H1 (cell line): ENCODE measurements at regions not wholly inside any gene's neighbourhood (a gene's known extent, or its start where the extent isn't known, plus 50 kb on each side); places are given as distances from the start of the nearest gene placed in this dataset.

Experiments
- CTCF ChIA-PET: fragments of 300-600 bp; sonication (Branson Sonifier 250); formaldehyde crosslinking; loops from one replicate; lab custom pipeline; 2021; ENCODE audit not compliant: partially characterized antibody; lab: Charles Lee
- POLR2A ChIA-PET: fragments of 300-600 bp; sonication (Branson Sonifier 250); formaldehyde crosslinking; loops from one replicate; lab custom pipeline; 2021; ENCODE audit warnings: inconsistent platforms; ENCODE audit not compliant: partially characterized antibody; lab: Charles Lee
- DNase-seq, 2 experiments: peaks; one replicate each; pipeline versions ENCODE4 v3.0.0 to v3.0.0-alpha.2; 2010 to 2022; ENCODE audit warnings: low spot score in 2 of 2, low read depth in 1 of 2, mixed read lengths in 1 of 2
- FAIRE-seq: peaks from 2 replicates; lab custom pipeline; 2011; peaks lifted over from hg19 to GRCh38; lab: Jason Lieb, UNC
- H2AFZ ChIP-seq: 2 replicates; pipeline ENCODE4 v1.8.1; 2012; ENCODE audit warnings: low read length, inconsistent platforms
- H2AK5ac ChIP-seq: 2 replicates; pipeline ENCODE4 v1.6.1; 2013; ENCODE audit warnings: low read depth, low read length
- H2BK120ac ChIP-seq: replicated peaks from 2 replicates; pipeline ENCODE3; 2013; ENCODE audit warnings: low read depth, low read length, inconsistent platforms
- H2BK12ac ChIP-seq: 2 replicates; pipeline ENCODE4 v1.6.1; 2013; ENCODE audit warnings: low read depth, low read length
- H2BK15ac ChIP-seq: 2 replicates; pipeline ENCODE4 v1.6.1; 2013; ENCODE audit warnings: low read length
- H2BK20ac ChIP-seq: 2 replicates; pipeline ENCODE4 v1.6.1; 2013; ENCODE audit warnings: low read length
- H2BK5ac ChIP-seq: 2 replicates; pipeline ENCODE4 v1.6.1; 2013; ENCODE audit warnings: low read depth, low read length
- H3K14ac ChIP-seq: 2 replicates; pipeline ENCODE4 v1.6.1; 2013; ENCODE audit warnings: inconsistent platforms; ENCODE audit not compliant: insufficient read length
- H3K18ac ChIP-seq: 2 replicates; pipeline ENCODE4 v1.6.1; 2013; ENCODE audit warnings: low read length; ENCODE audit errors: extremely low read depth
- H3K23ac ChIP-seq: 2 replicates; pipeline ENCODE4 v1.6.1; 2013; ENCODE audit warnings: inconsistent platforms; ENCODE audit not compliant: insufficient read length
- H3K23me2 ChIP-seq: 2 replicates; pipeline ENCODE4 v1.6.1; 2013; ENCODE audit warnings: low read depth, low read length
- H3K27ac ChIP-seq: 2 replicates; pipeline ENCODE4 v1.6.1; 2011; ENCODE audit warnings: low read depth, low read length, inconsistent platforms
- H3K27me3 ChIP-seq, 4 experiments: replicated peaks in 1 of 4; 1 replicate in 1 of 4; 2 replicates in 3 of 4; pipeline versions ENCODE4 v1.6.1 to v1.8.1; 2011 to 2013; ENCODE audit warnings: low read length in 3 of 4, mild to moderate bottlenecking in 3 of 4, inconsistent platforms in 2 of 4, mixed read lengths in 2 of 4, moderate library complexity in 1 of 4; ENCODE audit not compliant: control insufficient read depth in 3 of 4, insufficient read depth in 3 of 4; ENCODE audit errors: extremely low read depth in 1 of 4
- H3K36me3 ChIP-seq, 4 experiments: 2 replicates each; pipeline versions ENCODE4 v1.6.1 to v1.8.1; 2011 to 2013; ENCODE audit warnings: mild to moderate bottlenecking in 4 of 4, low read length in 3 of 4, moderate library complexity in 2 of 4, control low read depth in 1 of 4, inconsistent platforms in 1 of 4; ENCODE audit not compliant: insufficient read depth in 4 of 4, control insufficient read depth in 2 of 4
- H3K4ac ChIP-seq: replicated peaks from 2 replicates; pipeline ENCODE3; 2013; ENCODE audit warnings: low read length, low read depth, mixed read lengths, inconsistent platforms; ENCODE audit not compliant: insufficient read length
- H3K4me1 ChIP-seq, 4 experiments: replicated peaks in 1 of 4; 1 replicate in 1 of 4; 2 replicates in 3 of 4; pipeline versions ENCODE4 v1.6.1 to v1.8.1; 2011 to 2013; ENCODE audit warnings: low read length in 3 of 4, inconsistent platforms in 2 of 4, mixed read lengths in 1 of 4; ENCODE audit not compliant: insufficient read depth in 4 of 4, control insufficient read depth in 3 of 4
- H3K4me2 ChIP-seq, 2 experiments: 2 replicates each; pipeline versions ENCODE4 v1.6.1 to v1.8.1; 2011 to 2013; ENCODE audit warnings: low read depth in 2 of 2, low read length in 2 of 2, control low read depth in 1 of 2, inconsistent platforms in 1 of 2, mild to moderate bottlenecking in 1 of 2; ENCODE audit not compliant: insufficient read depth in 1 of 2
- H3K4me3 ChIP-seq, 4 experiments: fragments of 200-600, 300-600 bp in 1 of 4; sonication (generic), shearing (Covaris generic), sonication (Bioruptor Twin) in 1 of 4; 2 replicates each; pipeline versions ENCODE4 v1.5.1 to v1.8.1; 2011 to 2016; ENCODE audit warnings: low read length in 4 of 4, low read depth in 3 of 4, control low read depth in 2 of 4, inconsistent platforms in 2 of 4, mild to moderate bottlenecking in 2 of 4, mixed read lengths in 1 of 4, moderate library complexity in 1 of 4; ENCODE audit not compliant: insufficient read depth in 2 of 4; ENCODE audit errors: extremely low read depth in 1 of 4
- H3K56ac ChIP-seq: replicated peaks from 2 replicates; pipeline ENCODE3; 2013; ENCODE audit warnings: low read depth, mild to moderate bottlenecking, mixed read lengths, low read length, inconsistent platforms; ENCODE audit not compliant: insufficient read length
- H3K79me1 ChIP-seq: 2 replicates; pipeline ENCODE4 v1.6.1; 2013; ENCODE audit warnings: low read depth, low read length, control low read depth
- H3K79me2 ChIP-seq, 2 experiments: 2 replicates each; pipeline versions ENCODE4 v1.6.1 to v1.8.1; 2012 to 2013; ENCODE audit warnings: low read length in 2 of 2, mild to moderate bottlenecking in 2 of 2, inconsistent platforms in 1 of 2; ENCODE audit not compliant: insufficient read depth in 2 of 2, control insufficient read depth in 1 of 2
- H3K9ac ChIP-seq, 4 experiments: replicated peaks in 1 of 4; 1 replicate in 1 of 4; 2 replicates in 3 of 4; pipeline versions ENCODE4 v1.6.1 to v1.8.1; 2011 to 2013; ENCODE audit warnings: low read depth in 3 of 4, low read length in 3 of 4, control low read depth in 2 of 4, mild to moderate bottlenecking in 2 of 4, moderate library complexity in 2 of 4, inconsistent platforms in 1 of 4; ENCODE audit errors: extremely low read depth in 1 of 4
- H3K9me3 ChIP-seq, 2 experiments: 2 replicates each; pipeline versions ENCODE4 v1.6.1 to v1.8.1; 2012 to 2013; ENCODE audit warnings: mild to moderate bottlenecking in 2 of 2, moderate library complexity in 2 of 2, control low read depth in 1 of 2, inconsistent platforms in 1 of 2, low read depth in 1 of 2, low read length in 1 of 2, mixed read lengths in 1 of 2; ENCODE audit not compliant: insufficient read depth in 2 of 2
- H4K20me1 ChIP-seq, 2 experiments: replicated peaks in 1 of 2; 2 replicates each; pipeline versions ENCODE3 to v1.8.1; 2011 to 2013; ENCODE audit warnings: inconsistent platforms in 2 of 2, low read length in 2 of 2, mild to moderate bottlenecking in 1 of 2; ENCODE audit not compliant: insufficient read depth in 2 of 2, control insufficient read depth in 1 of 2
- H4K5ac ChIP-seq: 2 replicates; pipeline ENCODE4 v1.6.1; 2013; ENCODE audit warnings: low read length, low read depth, mixed read lengths, inconsistent platforms; ENCODE audit not compliant: insufficient read length
- H4K8ac ChIP-seq: 2 replicates; pipeline ENCODE4 v1.8.0; 2013; ENCODE audit warnings: mild to moderate bottlenecking, moderate library complexity, low read length, inconsistent platforms; ENCODE audit not compliant: insufficient read depth; ENCODE audit errors: extremely low read depth
- H4K91ac ChIP-seq: replicated peaks from 2 replicates; pipeline ENCODE3; 2013; ENCODE audit warnings: low read length, mixed read lengths, inconsistent platforms; ENCODE audit not compliant: insufficient read length
- ATF2 ChIP-seq: IDR thresholded peaks from 2 replicates; pipeline ENCODE4 v1.6.1; 2012; ENCODE audit warnings: low read length, inconsistent platforms
- CBX8 ChIP-seq: fragments of 300-800, 300-1000 bp; sonication (generic); IDR thresholded peaks from 2 replicates; pipeline ENCODE4 v1.7.1; 2016; ENCODE audit warnings: low read depth, low read length, borderline replicate concordance
- EGR1 ChIP-seq: IDR thresholded peaks from 2 replicates; pipeline ENCODE4 v1.6.1; 2011; ENCODE audit warnings: low read depth, low read length, borderline replicate concordance
- EP300 ChIP-seq, 2 experiments: IDR thresholded peaks; 1 replicate in 1 of 2; 2 replicates in 1 of 2; pipeline ENCODE4 v1.6.1; 2011 to 2012; ENCODE audit warnings: low read depth in 2 of 2, low read length in 2 of 2, mild to moderate bottlenecking in 2 of 2, borderline replicate concordance in 1 of 2, inconsistent platforms in 1 of 2, moderate library complexity in 1 of 2
- FOSL1 ChIP-seq: IDR thresholded peaks from 2 replicates; pipeline ENCODE4 v1.6.1; 2011; ENCODE audit warnings: mild to moderate bottlenecking, low read depth, low read length, moderate library complexity; ENCODE audit not compliant: insufficient read depth
- JUN ChIP-seq: IDR thresholded peaks from 2 replicates; pipeline ENCODE4 v1.6.1; 2011; ENCODE audit warnings: low read depth, mild to moderate bottlenecking, improper control_type of control experiment, low read length
- JUND ChIP-seq: IDR thresholded peaks from 2 replicates; pipeline ENCODE4 v1.6.1; 2011; ENCODE audit warnings: mild to moderate bottlenecking, improper control_type of control experiment, low read length
- MAX ChIP-seq: IDR thresholded peaks from 2 replicates; pipeline ENCODE4 v1.6.1; 2012; ENCODE audit warnings: inconsistent platforms
- SIN3A ChIP-seq, 2 experiments: IDR thresholded peaks in 1 of 2; conservative IDR thresholded peaks in 1 of 2; 2 replicates each; pipeline ENCODE4 v1.6.1; 2011 to 2012; ENCODE audit warnings: low read length in 2 of 2, improper control_type of control experiment in 1 of 2, low read depth in 1 of 2, mild to moderate bottlenecking in 1 of 2
- WGBS, 2 experiments: shearing (Covaris generic) in 1 of 2; methylation state at CpG; one replicate each; pipeline versions ENCODE4 v1.1.6 to v1.1.7; 2013 to 2015; ENCODE audit warnings: low lambda C conversion rate in 2 of 2, mixed read lengths in 2 of 2, inconsistent platforms in 1 of 2, low coverage in 1 of 2, missing lambda C conversion rate in 1 of 2; ENCODE audit not compliant: insufficient replicate concordance in 2 of 2, insufficient coverage in 1 of 2, insufficient read length in 1 of 2; ENCODE audit errors: extremely low coverage in 1 of 2, missing lambda C conversion rate in 1 of 2; 5-methylcytosine and 5-hydroxymethylcytosine counted together

GRCh38 chr1:238196516-238196915, 305.8 kb upstream of the ZP4 start:
- Histone ChIP-seq H3K4me1 (0 out of 7 replicates have a peak, but pooled peaks cover 0 to 3% (median 2%) of the 10 kb centered on the region in 4 experiments), H3K4me2 (no peak overlapping the region), H2BK12ac (no peak overlapping the region), H3K56ac (no peak overlapping the region), H2BK120ac (no peak overlapping the region), H2BK20ac (no peak overlapping the region), H3K27ac (no peak overlapping the region), H4K8ac (no peak overlapping the region), H3K27me3 (no peaks in the 10 kb centered on the region), H3K18ac (no peak overlapping the region), H3K14ac (no peak overlapping the region), H2AK5ac (no peak overlapping the region), H3K36me3 (no peaks in the 10 kb centered on the region), H3K79me1 (no peaks in the 10 kb centered on the region), H3K79me2 (no peaks in the 10 kb centered on the region), H3K9me3 (no peaks in the 10 kb centered on the region), H2AFZ (no peak overlapping the region), H4K91ac (no peak overlapping the region), H3K23ac (no peak overlapping the region), H3K4me3 (no peak overlapping the region), H2BK15ac (no peak overlapping the region), H4K5ac (no peak overlapping the region), H4K20me1 (no peaks in the 10 kb centered on the region), H3K9ac (no peak overlapping the region), H3K23me2 (no peaks in the 10 kb centered on the region), H3K4ac (no peak overlapping the region), H2BK5ac (no peak overlapping the region)
- CTCF ChIA-PET: no interaction called here
- POLR2A ChIA-PET: no interaction called here
- FAIRE-seq: no peak
- 93% methylated on average over 1 of the region's 1 CpG; no CpG with 5 or more reads in 1 of the 2 experiments for WGBS, 2 experiments
- DNase-seq: no peak
- TF ChIP-seq MAX: no peak
- TF ChIP-seq JUND: no peak
- no peak for TF ChIP-seq FOSL1
- TF ChIP-seq CBX8: no peak
- no peak for TF ChIP-seq ATF2
- TF ChIP-seq EP300 (IDR thresholded peaks at IDR 0.05; ENCODE audit: borderline replicate concordance in 1 of 2, low read depth in 2 of 2, low read length in 2 of 2): no peak
- TF ChIP-seq EGR1: no peak
- TF ChIP-seq SIN3A (conservative IDR thresholded peaks at IDR 0.05 in 1 of 2, IDR thresholded peaks at IDR 0.05 in 1 of 2; ENCODE audit: low read depth in 1 of 2, low read length in 2 of 2): no peak
- no peak for TF ChIP-seq JUN
